Ovary (tissue), 7 donors: ENCODE measurements at regions not wholly inside any gene's neighbourhood (a gene's known extent, or its start where the extent isn't known, plus 50 kb on each side); places are given as distances from the start of the nearest gene placed in this dataset.
"Not testable (repeated sequence)": the region's sequence is repeated elsewhere in the genome, so short reads cannot be mapped to it uniquely, and the experiment has no call there.

Experiments used
- DNase-seq, 5 donors: peaks; one replicate each; pipeline ENCODE4 v3.0.0-alpha.2; 2019 to 2020
- H3K27ac ChIP-seq, 2 donors: fragments of 200-600 bp; one replicate each; pipeline versions ENCODE4 v1.5.1 to v1.8.0; 2019 to 2022
- H3K27me3 ChIP-seq: fragments of 200-600 bp; one replicate; pipeline ENCODE4 v1.8.0; 2022
- H3K36me3 ChIP-seq: fragments of 200-600 bp; sonication (generic); one replicate; pipeline ENCODE4 v1.5.1; 2019
- H3K4me1 ChIP-seq: one replicate; pipeline ENCODE4 v1.8.1; 2013; ENCODE audit warnings: mild to moderate bottlenecking, moderate library complexity; ENCODE audit not compliant: insufficient read depth
- H3K4me3 ChIP-seq: fragments of 200-600 bp; sonication (generic); one replicate; pipeline ENCODE4 v1.5.1; 2017
- H3K9me3 ChIP-seq, 2 donors: fragments of 200-600 bp in 1 of 2; sonication (generic) in 1 of 2; one replicate each; pipeline versions ENCODE4 v1.5.1 to v1.8.1; 2013 to 2019; ENCODE audit warnings: mild to moderate bottlenecking in 1 of 2, moderate library complexity in 1 of 2
- EP300 ChIP-seq: sonication (generic); formaldehyde crosslinking; IDR thresholded peaks from one replicate; pipeline ENCODE4 v1.6.1; 2017; ENCODE audit warnings: antibody characterized with exemption
- POLR2A ChIP-seq: fragments of 450-650 bp; IDR thresholded peaks from one replicate; pipeline ENCODE4 v1.6.1; 2017; ENCODE audit warnings: antibody characterized with exemption, mild to moderate bottlenecking, moderate library complexity
- WGBS, 3 donors: extraction: QIAGEN DNeasy Blood & Tissue Kit in 1 of 3; methylation state at CpG; one replicate each; pipeline versions ENCODE4 v1.1.5 to v1.1.7; 2013 to 2017; 5-methylcytosine and 5-hydroxymethylcytosine counted together
- intact Hi-C, 4 donors: fragments of 100-400 bp; cut with DNase I; formaldehyde crosslinking; loops; one replicate each; pipeline versions ENCODE4 v1.11.0 to v1.15.1; 2022 to 2023
- TF ChIP-seq, protein P1 (sequence below), 3 donors: fragments of 450-650 bp in 2 of 3; fragments of 200-600 bp in 1 of 3; IDR thresholded peaks; one replicate each; pipeline versions ENCODE4 v1.5.1 to v1.8.0; 2016 to 2022; ENCODE audit warnings: antibody characterized with exemption in 3 of 3, mild to moderate bottlenecking in 1 of 3
- donor health status: DM: no; HTN: no; CAD: no; lungs with moderate emphysema.
- donor health status: DM: no; HTN: no; CAD: no.
- donor health status: Bipolar disorder and iron deficiency.
- donor health status: DM: no; HTN: no; CAD: no.
- donor health status: DM: yes; HTN: yes; CAD: no.

DNA sequence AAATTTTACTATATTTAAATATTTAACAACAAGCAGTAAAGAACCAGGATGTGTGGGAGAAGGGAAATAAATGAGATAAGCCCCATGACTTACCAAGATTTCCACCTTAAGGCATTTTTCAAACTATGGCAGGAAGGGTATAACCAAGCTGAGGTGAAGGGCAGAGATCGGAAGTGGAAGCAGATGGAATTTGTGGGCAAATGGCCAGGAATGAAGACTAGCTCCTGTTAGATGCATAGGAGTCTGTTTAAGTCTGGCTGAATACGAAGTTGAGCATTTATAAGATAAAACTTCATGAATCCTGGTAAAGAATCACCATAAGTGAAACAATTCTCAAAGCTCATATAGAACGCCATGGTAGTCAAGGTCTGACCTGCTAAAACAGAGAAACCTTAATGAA is 163.5 kb downstream of the DIO2 start:
- H3K9me3 ChIP-seq: no peaks in the 10 kb centered on the region
- no peak overlapping the region for H3K27ac ChIP-seq
- TF ChIP-seq EP300 (no peak), POLR2A (no peak)
- TF ChIP-seq, protein P1, sequence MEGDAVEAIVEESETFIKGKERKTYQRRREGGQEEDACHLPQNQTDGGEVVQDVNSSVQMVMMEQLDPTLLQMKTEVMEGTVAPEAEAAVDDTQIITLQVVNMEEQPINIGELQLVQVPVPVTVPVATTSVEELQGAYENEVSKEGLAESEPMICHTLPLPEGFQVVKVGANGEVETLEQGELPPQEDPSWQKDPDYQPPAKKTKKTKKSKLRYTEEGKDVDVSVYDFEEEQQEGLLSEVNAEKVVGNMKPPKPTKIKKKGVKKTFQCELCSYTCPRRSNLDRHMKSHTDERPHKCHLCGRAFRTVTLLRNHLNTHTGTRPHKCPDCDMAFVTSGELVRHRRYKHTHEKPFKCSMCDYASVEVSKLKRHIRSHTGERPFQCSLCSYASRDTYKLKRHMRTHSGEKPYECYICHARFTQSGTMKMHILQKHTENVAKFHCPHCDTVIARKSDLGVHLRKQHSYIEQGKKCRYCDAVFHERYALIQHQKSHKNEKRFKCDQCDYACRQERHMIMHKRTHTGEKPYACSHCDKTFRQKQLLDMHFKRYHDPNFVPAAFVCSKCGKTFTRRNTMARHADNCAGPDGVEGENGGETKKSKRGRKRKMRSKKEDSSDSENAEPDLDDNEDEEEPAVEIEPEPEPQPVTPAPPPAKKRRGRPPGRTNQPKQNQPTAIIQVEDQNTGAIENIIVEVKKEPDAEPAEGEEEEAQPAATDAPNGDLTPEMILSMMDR (IDR thresholded peaks at IDR 0.05): no peak
- DNase-seq: no peak
- WGBS, 3 donors: 37 to 52% (median 41%) methylated on average over 3 of the region's 3 CpGs
- intact Hi-C loops: loop anchor here in 1 of 4 donors (5.0 kb wide), 1 partner anchor 800 kb away; no protein-coding TSS in a partner anchor
- H3K36me3 ChIP-seq: no peaks in the 10 kb centered on the region
- H3K4me3 ChIP-seq: no peak overlapping the region
- H3K27me3 ChIP-seq: no peaks in the 10 kb centered on the region
- no peaks in the 10 kb centered on the region for H3K4me1 ChIP-seq

DNA sequence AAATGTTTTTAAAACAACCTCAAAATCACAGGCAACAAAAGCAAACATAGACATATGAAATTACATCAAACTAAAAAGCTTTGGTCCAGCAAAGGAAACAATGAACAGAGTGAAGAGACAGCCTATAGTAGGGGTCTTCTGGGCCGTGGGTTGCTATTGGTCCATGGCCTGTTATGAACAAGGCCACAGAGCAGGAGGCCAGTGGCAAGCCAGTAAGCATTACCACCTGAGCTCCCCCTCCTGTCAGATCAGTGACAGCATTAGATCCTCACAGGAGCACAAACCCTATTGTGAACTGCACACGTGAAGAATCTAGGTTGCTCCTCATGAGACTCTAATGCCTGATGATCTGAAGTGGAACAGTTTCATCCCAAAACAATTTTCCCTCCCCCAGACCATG is 174.0 kb downstream of the DIO2 start:
- no peak overlapping the region for H3K27ac ChIP-seq
- intact Hi-C loops: no loop called here
- H3K9me3 ChIP-seq: no peaks in the 10 kb centered on the region
- no peak for DNase-seq
- no peaks in the 10 kb centered on the region for H3K27me3 ChIP-seq
- H3K36me3 ChIP-seq: no peaks in the 10 kb centered on the region
- WGBS, 3 donors: 72 to 82% (median 72%) methylated on average over 2 of the region's 2 CpGs
- H3K4me1 ChIP-seq: no peaks in the 10 kb centered on the region
- TF ChIP-seq EP300 (no peak), POLR2A (no peak)
- TF ChIP-seq, protein P1 (IDR thresholded peaks at IDR 0.05): no peak
- H3K4me3 ChIP-seq: no peak overlapping the region

DNA sequence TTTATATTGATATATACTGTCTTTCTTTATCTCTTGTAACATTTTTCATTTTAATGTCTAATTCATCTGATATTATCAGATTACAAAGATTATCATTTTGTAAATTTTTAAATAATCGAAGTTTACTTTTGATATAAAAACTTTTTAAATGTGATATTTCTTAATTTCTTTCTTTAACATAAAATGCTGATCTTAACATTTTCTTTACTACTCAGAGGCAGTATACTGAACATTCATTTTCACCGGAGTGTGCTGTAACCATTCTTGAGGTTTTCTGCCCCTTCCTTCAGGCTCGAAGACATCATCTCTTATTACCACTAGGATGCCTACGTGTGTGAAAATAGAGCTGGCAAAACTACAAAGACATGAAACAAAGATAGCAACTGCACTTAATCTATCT is 186.9 kb downstream of the DIO2 start:
- intact Hi-C loops: no loop called here
- no peak for DNase-seq
- Histone ChIP-seq H3K36me3 (no peaks in the 10 kb centered on the region), H3K4me1 (no peaks in the 10 kb centered on the region), H3K27me3 (no peaks in the 10 kb centered on the region), H3K9me3 (no peaks in the 10 kb centered on the region), H3K27ac (no peak overlapping the region), H3K4me3 (no peak overlapping the region)
- WGBS, 3 donors: 73 to 84% (median 77%) methylated on average over 4 of the region's 4 CpGs
- TF ChIP-seq, protein P1 (IDR thresholded peaks at IDR 0.05): no peak
- no peak for TF ChIP-seq POLR2A
- TF ChIP-seq EP300: no peak

DNA sequence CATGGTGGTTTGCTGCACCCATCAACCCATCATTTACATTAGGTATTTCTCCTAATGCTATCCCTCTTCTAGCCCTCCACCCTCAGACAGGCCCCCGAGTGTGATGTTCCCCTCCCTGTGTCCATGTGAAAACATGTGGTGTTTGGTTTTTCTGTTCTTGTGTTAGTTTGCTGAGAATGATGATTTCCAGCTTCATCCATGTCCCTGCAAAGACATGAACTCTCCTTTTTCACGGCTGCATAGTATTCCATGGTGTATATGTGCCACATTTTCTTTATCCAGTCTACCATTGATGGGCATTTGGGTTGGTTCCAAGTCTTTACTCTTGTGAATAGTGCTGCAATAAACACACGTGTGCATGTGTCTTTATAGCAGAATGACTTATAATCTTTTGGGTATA is 192.8 kb downstream of the DIO2 start:
- intact Hi-C loops, H3K27ac ChIP-seq: not testable (repeated sequence)
- WGBS, 3 donors: 82 to 94% (median 85%) methylated on average over 3 of the region's 3 CpGs

GRCh38 chr14:80017795-80018194 is 193.5 kb downstream of the DIO2 start:
- Histone ChIP-seq H3K4me3 (no peak overlapping the region), H3K27ac (no peak overlapping the region), H3K27me3 (no peaks in the 10 kb centered on the region), H3K9me3 (no peaks in the 10 kb centered on the region), H3K4me1 (no peaks in the 10 kb centered on the region), H3K36me3 (no peaks in the 10 kb centered on the region)
- 34 to 38% (median 35%) methylated on average over 4 of the region's 4 CpGs for WGBS, 3 donors
- TF ChIP-seq EP300 (no peak), POLR2A (no peak)
- TF ChIP-seq, protein P1 (IDR thresholded peaks at IDR 0.05): no peak
- intact Hi-C loops: no loop called here
- DNase-seq: no peak

More for the DNA sequence above, 192.8 kb downstream of the DIO2 start:
- not testable (repeated sequence) for H3K27me3 ChIP-seq, DNase-seq, H3K4me3 ChIP-seq, H3K4me1 ChIP-seq, H3K9me3 ChIP-seq, H3K36me3 ChIP-seq

- 56 to 71% methylated on average over 1 of the region's 1 CpG; no CpG with 5 or more reads in 1 of the 3 donors for WGBS, 3 donors
These were observed 201.1 kb downstream of the DIO2 start for GRCh38 chr14:80010245-80010644.

More at GRCh38 chr14:80010245-80010644, 201.1 kb downstream of the DIO2 start:
- H3K27ac ChIP-seq, H3K27me3 ChIP-seq, H3K9me3 ChIP-seq, H3K36me3 ChIP-seq, H3K4me3 ChIP-seq, intact Hi-C loops, H3K4me1 ChIP-seq, DNase-seq: not testable (repeated sequence)
